HCT116 (cell line): ENCODE measurements at regions not wholly inside any gene's neighbourhood (a gene's known extent, or its start where the extent isn't known, plus 50 kb on each side); places are given as distances from the start of the nearest gene placed in this dataset.

Experiments
- ATAC-seq: fragments of 200-7000 bp; cut with Tn5 transposase; 2 replicates; pipeline ENCODE4 v1.9.1; 2020; ENCODE audit warnings: mild to moderate bottlenecking, moderate library complexity
- BruUV-seq: library from RNA; stranded (reverse); fragments of 400-500 nt; replicated peaks from 2 replicates; lab custom pipeline; 2021; lab: Mats Ljungman, UMichigan
- CTCF ChIA-PET: fragments of 300-600 bp; sonication (Branson Sonifier 250); formaldehyde crosslinking; loops from one replicate; lab custom pipeline; 2021; ENCODE audit warnings: antibody characterized with exemption; lab: Charles Lee
- POLR2A ChIA-PET: fragments of 300-600, 350-600 bp; sonication (Branson Sonifier 250); formaldehyde crosslinking; loops from one replicate; lab custom pipeline; 2021; ENCODE audit warnings: antibody characterized with exemption; lab: Charles Lee
- RAD21 ChIA-PET, 2 experiments: fragments of 300-600 bp; sonication (Branson Sonifier 250); formaldehyde crosslinking; loops; one replicate each; lab custom pipeline; 2023; ENCODE audit warnings: low total read pairs in 2 of 2; ENCODE audit not compliant: uncharacterized antibody in 2 of 2, unreplicated experiment in 2 of 2, low non-redundant PET in 1 of 2; lab: Charles Lee
- DNase-seq: peaks from one replicate; pipeline ENCODE4 v3.0.0-alpha.2; 2010; ENCODE audit warnings: low read depth, low spot score
- H2AFZ ChIP-seq: fragments of 200-600 bp; shearing (Covaris generic), sonication (generic); 2 replicates; pipeline ENCODE4 v1.6.1; 2017; ENCODE audit warnings: low read depth, mixed run types, mixed read lengths, antibody characterized with exemption, low read length; ENCODE audit not compliant: poor library complexity, severe bottlenecking
- H3K27ac ChIP-seq: 2 replicates; pipeline ENCODE4 v1.5.1; 2012; ENCODE audit warnings: low read depth, low read length
- H3K27me3 ChIP-seq: fragments of 200-600 bp; sonication (generic); 2 replicates; pipeline ENCODE4 v1.6.1; 2016; ENCODE audit warnings: mixed run types, low read length, mixed read lengths; ENCODE audit not compliant: insufficient read depth
- H3K36me3 ChIP-seq, 2 experiments: fragments of 200-500 bp in 1 of 2; fragments of 200-600 bp in 1 of 2; sonication (Bioruptor generic) in 1 of 2; sonication (generic) in 1 of 2; 2 replicates each; pipeline versions ENCODE4 v1.5.1 to v1.6.1; 2014 to 2016; ENCODE audit warnings: low read length in 2 of 2, inconsistent platforms in 1 of 2, mixed read lengths in 1 of 2, mixed run types in 1 of 2; ENCODE audit not compliant: insufficient read depth in 2 of 2, control insufficient read depth in 1 of 2
- H3K4me1 ChIP-seq, 2 experiments: fragments of 200-600 bp in 1 of 2; sonication (generic) in 1 of 2; 2 replicates each; pipeline versions ENCODE4 v1.5.1 to v1.6.1; 2012 to 2017; ENCODE audit warnings: low read length in 2 of 2, inconsistent platforms in 1 of 2, mild to moderate bottlenecking in 1 of 2, mixed read lengths in 1 of 2, mixed run types in 1 of 2, moderate library complexity in 1 of 2; ENCODE audit not compliant: insufficient read depth in 2 of 2, control insufficient read depth in 1 of 2
- H3K4me2 ChIP-seq: fragments of 200-600 bp; sonication (generic); 2 replicates; pipeline ENCODE4 v1.6.1; 2017; ENCODE audit warnings: mixed run types, low read length, mixed read lengths
- H3K4me3 ChIP-seq, 2 experiments: fragments of 200-600 bp in 1 of 2; sonication (generic) in 1 of 2; replicated peaks in 1 of 2; 2 replicates each; pipeline ENCODE4 v1.5.1; 2011 to 2016; ENCODE audit warnings: low read length in 2 of 2, control low read depth in 1 of 2, low read depth in 1 of 2, mild to moderate bottlenecking in 1 of 2, mixed read lengths in 1 of 2, mixed run types in 1 of 2
- H3K79me2 ChIP-seq: fragments of 200-600 bp; sonication (generic); 2 replicates; pipeline ENCODE4 v1.6.1; 2017; ENCODE audit warnings: mild to moderate bottlenecking, mixed run types, low read length, moderate library complexity, mixed read lengths; ENCODE audit not compliant: insufficient read depth
- H3K9ac ChIP-seq: fragments of 200-600 bp; sonication (generic); 2 replicates; pipeline ENCODE4 v1.6.1; 2016; ENCODE audit warnings: low read length, mixed read lengths
- H3K9me2 ChIP-seq: fragments of 200-600 bp; sonication (generic), shearing (Covaris generic); 2 replicates; pipeline ENCODE4 v1.6.1; 2017; ENCODE audit warnings: mixed run types, mild to moderate bottlenecking, moderate library complexity; ENCODE audit not compliant: insufficient read depth
- H3K9me3 ChIP-seq, 2 experiments: fragments of 200-500 bp in 1 of 2; fragments of 200-600 bp in 1 of 2; sonication (Bioruptor generic) in 1 of 2; sonication (generic) in 1 of 2; 2 replicates each; pipeline ENCODE4 v1.6.1; 2014 to 2017; ENCODE audit warnings: low read length in 2 of 2, mixed read lengths in 2 of 2, inconsistent platforms in 1 of 2, low read depth in 1 of 2, mild to moderate bottlenecking in 1 of 2, mixed run types in 1 of 2, moderate library complexity in 1 of 2; ENCODE audit not compliant: control insufficient read depth in 1 of 2, insufficient read depth in 1 of 2
- H4K20me1 ChIP-seq: fragments of 200-600 bp; sonication (generic), shearing (Covaris generic); 2 replicates; pipeline ENCODE4 v1.6.1; 2017; ENCODE audit warnings: mixed run types, mild to moderate bottlenecking, moderate library complexity; ENCODE audit not compliant: insufficient read depth
- CBX3 ChIP-seq: IDR thresholded peaks from 2 replicates; pipeline ENCODE4 v1.6.1; 2012; ENCODE audit warnings: low read depth
- CEBPB ChIP-seq: IDR thresholded peaks from 2 replicates; pipeline ENCODE4 v1.6.1; 2012; ENCODE audit warnings: low read depth
- CTCF ChIP-seq, 3 experiments: fragments of 200-600 bp in 1 of 3; sonication (generic) in 1 of 3; IDR thresholded peaks in 2 of 3; conservative IDR thresholded peaks in 1 of 3; 2 replicates each; pipeline ENCODE4 v1.5.1; 2012 to 2017; ENCODE audit warnings: low read depth in 2 of 3, low read length in 2 of 3, antibody characterized with exemption in 1 of 3, borderline replicate concordance in 1 of 3, control low read depth in 1 of 3, mild to moderate bottlenecking in 1 of 3, mixed read lengths in 1 of 3, mixed run types in 1 of 3, moderate library complexity in 1 of 3; ENCODE audit not compliant: insufficient read depth in 1 of 3
- EGR1 ChIP-seq: IDR thresholded peaks from 2 replicates; pipeline ENCODE4 v1.6.1; 2012; ENCODE audit warnings: low read depth
- ELF1 ChIP-seq: IDR thresholded peaks from 2 replicates; pipeline ENCODE4 v1.6.1; 2012; ENCODE audit warnings: low read depth, borderline replicate concordance
- EZH2 ChIP-seq: fragments of 200-600 bp; sonication (generic); IDR thresholded peaks from 2 replicates; pipeline ENCODE4 v1.6.1; 2017; ENCODE audit warnings: antibody characterized with exemption, mixed run types
- JUND ChIP-seq: IDR thresholded peaks from 2 replicates; pipeline ENCODE4 v1.6.1; 2012
- MAX ChIP-seq: IDR thresholded peaks from 2 replicates; pipeline ENCODE4 v1.6.1; 2012
- POLR2A ChIP-seq: IDR thresholded peaks from 2 replicates; pipeline ENCODE4 v1.7.0; 2011; ENCODE audit warnings: borderline replicate concordance; ENCODE audit not compliant: insufficient read depth, insufficient read length; ENCODE audit errors: extremely low read depth
- POLR2AphosphoS5 ChIP-seq: IDR thresholded peaks from 2 replicates; pipeline ENCODE4 v1.6.1; 2011; ENCODE audit warnings: mild to moderate bottlenecking, low read depth, low read length, moderate library complexity
- REST ChIP-seq: IDR thresholded peaks from 2 replicates; pipeline ENCODE4 v1.6.1; 2012; ENCODE audit warnings: low read depth
- SIN3A ChIP-seq: IDR thresholded peaks from 2 replicates; pipeline ENCODE4 v1.6.1; 2012; ENCODE audit warnings: low read depth
- SP1 ChIP-seq: IDR thresholded peaks from 2 replicates; pipeline ENCODE4 v1.6.1; 2012; ENCODE audit warnings: low read depth
- SRF ChIP-seq: IDR thresholded peaks from 2 replicates; pipeline ENCODE4 v1.6.1; 2012; ENCODE audit warnings: low read depth
- TCF7L2 ChIP-seq: IDR thresholded peaks from 2 replicates; pipeline ENCODE4 v1.7.0; 2011; ENCODE audit warnings: borderline replicate concordance, inconsistent platforms; ENCODE audit not compliant: insufficient read depth, insufficient read length; ENCODE audit errors: extremely low read depth
- YY1 ChIP-seq: IDR thresholded peaks from 2 replicates; pipeline ENCODE4 v1.6.1; 2011; ENCODE audit warnings: low read length, low read depth, moderate library complexity, mild to moderate bottlenecking; ENCODE audit not compliant: insufficient replicate concordance; ENCODE audit errors: extremely low read depth
- ZFX ChIP-seq: fragments of 450-650 bp; IDR thresholded peaks from 2 replicates; pipeline ENCODE4 v1.6.1; 2017
- ZNF274 ChIP-seq: fragments of 200-500 bp; sonication (Bioruptor generic); IDR thresholded peaks from 2 replicates; pipeline ENCODE4 v1.6.1; 2014; ENCODE audit warnings: mild to moderate bottlenecking, low read depth, low read length, inconsistent platforms
- intact Hi-C: fragments of 100-400 bp; cut with micrococcal nuclease; formaldehyde crosslinking; loops from 2 replicates; pipeline ENCODE4 v1.10.0; 2022
- TF ChIP-seq, protein P1 (sequence below): IDR thresholded peaks from 2 replicates; pipeline ENCODE4 v1.6.1; 2011; ENCODE audit warnings: mild to moderate bottlenecking, low read length, moderate library complexity; ENCODE audit not compliant: insufficient replicate concordance; ENCODE audit errors: extremely low read depth
- TF ChIP-seq, protein P2 (sequence below): IDR thresholded peaks from 2 replicates; pipeline ENCODE4 v1.6.1; 2012

DNA sequence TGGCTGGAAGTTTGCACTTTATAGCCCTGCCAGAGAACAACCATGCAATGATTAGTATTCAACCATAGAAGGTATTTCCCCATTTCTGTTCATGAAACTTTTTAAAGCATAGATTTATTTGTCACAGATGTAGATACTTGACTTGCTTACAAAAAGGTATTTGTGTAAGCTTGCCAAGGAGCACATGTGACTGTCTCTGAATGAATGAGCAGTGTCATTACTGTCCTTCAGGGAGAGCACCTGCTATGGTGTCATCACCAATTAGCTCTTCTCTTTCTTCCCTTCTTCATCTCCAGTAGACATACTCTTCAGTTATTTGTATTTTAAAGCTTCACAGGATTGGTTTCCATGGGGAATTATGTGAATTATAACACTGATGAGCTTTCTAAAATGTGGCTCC is 1064.7 kb upstream of the GRIA3 start:
- H3K4me2 ChIP-seq, result no peak overlapping the region
- TF ChIP-seq POLR2AphosphoS5 (no peak), YY1 (no peak), JUND (no peak), CTCF (IDR thresholded peaks at IDR 0.05 in 2 of 3, conservative IDR thresholded peaks at IDR 0.05 in 1 of 3; ENCODE audit: borderline replicate concordance in 1 of 3, insufficient read depth in 1 of 3, low read depth in 2 of 3, low read length in 2 of 3) (no peak), SIN3A (no peak), SP1 (no peak), SRF (no peak), CEBPB (no peak), ZNF274 (no peak), ZFX (no peak), MAX (no peak), REST (no peak), POLR2A (no peak), CBX3 (no peak), EZH2 (no peak), EGR1 (no peak), ELF1 (no peak), TCF7L2 (no peak)
- TF ChIP-seq, protein P1, sequence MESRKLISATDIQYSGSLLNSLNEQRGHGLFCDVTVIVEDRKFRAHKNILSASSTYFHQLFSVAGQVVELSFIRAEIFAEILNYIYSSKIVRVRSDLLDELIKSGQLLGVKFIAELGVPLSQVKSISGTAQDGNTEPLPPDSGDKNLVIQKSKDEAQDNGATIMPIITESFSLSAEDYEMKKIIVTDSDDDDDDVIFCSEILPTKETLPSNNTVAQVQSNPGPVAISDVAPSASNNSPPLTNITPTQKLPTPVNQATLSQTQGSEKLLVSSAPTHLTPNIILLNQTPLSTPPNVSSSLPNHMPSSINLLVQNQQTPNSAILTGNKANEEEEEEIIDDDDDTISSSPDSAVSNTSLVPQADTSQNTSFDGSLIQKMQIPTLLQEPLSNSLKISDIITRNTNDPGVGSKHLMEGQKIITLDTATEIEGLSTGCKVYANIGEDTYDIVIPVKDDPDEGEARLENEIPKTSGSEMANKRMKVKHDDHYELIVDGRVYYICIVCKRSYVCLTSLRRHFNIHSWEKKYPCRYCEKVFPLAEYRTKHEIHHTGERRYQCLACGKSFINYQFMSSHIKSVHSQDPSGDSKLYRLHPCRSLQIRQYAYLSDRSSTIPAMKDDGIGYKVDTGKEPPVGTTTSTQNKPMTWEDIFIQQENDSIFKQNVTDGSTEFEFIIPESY, result no peak
- TF ChIP-seq, protein P2, sequence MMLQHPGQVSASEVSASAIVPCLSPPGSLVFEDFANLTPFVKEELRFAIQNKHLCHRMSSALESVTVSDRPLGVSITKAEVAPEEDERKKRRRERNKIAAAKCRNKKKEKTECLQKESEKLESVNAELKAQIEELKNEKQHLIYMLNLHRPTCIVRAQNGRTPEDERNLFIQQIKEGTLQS, result no peak
- DNase-seq, result no peak
- H2AFZ ChIP-seq, result no peak overlapping the region
- ATAC-seq, result no peak
- H3K79me2 ChIP-seq, result no peaks in the 10 kb centered on the region
- intact Hi-C loops, result no loop called here
- CTCF ChIA-PET, result no interaction called here
- H3K4me3 ChIP-seq, result no peak overlapping the region
- no TSS peak for BruUV-seq
- no peak overlapping the region for H3K9ac ChIP-seq
- H3K27ac ChIP-seq, result no peak overlapping the region
- H4K20me1 ChIP-seq, result no peaks in the 10 kb centered on the region
- no peaks in the 10 kb centered on the region for H3K27me3 ChIP-seq
- H3K4me1 ChIP-seq, result no peaks in the 10 kb centered on the region
- no peaks in the 10 kb centered on the region for H3K9me2 ChIP-seq
- RAD21 ChIA-PET, result no interaction called here
- H3K36me3 ChIP-seq, result no peaks in the 10 kb centered on the region
- no peaks in the 10 kb centered on the region for H3K9me3 ChIP-seq
- POLR2A ChIA-PET, result no interaction called here
